ENCODE measurements at regions not wholly inside any gene's neighbourhood (a gene's known extent, or its start where the extent isn't known, plus 50 kb on each side); places are given as distances from the start of the nearest gene placed in this dataset.
"Not testable (repeated sequence)": the region's sequence is repeated elsewhere in the genome, so short reads cannot be mapped to it uniquely, and the experiment has no call there.

GRCh38 chr6:28657769-28658465, 132.2 kb downstream of the GPX5 start:
- DNase-seq (ENCODE audit: low spot score), result peak; percentile 69
- FAIRE-seq, result no peak

GRCh38 chr6:28658475-28659249, 133.0 kb downstream of the GPX5 start:
- peak; percentile 19 for DNase-seq (ENCODE audit: low spot score)
- FAIRE-seq, result no peak

GRCh38 chr6:28659250-28659566, 133.5 kb downstream of the GPX5 start:
- no peak for FAIRE-seq
- DNase-seq (ENCODE audit: low spot score), result no peak

GRCh38 chr6:28661097-28661713, 135.5 kb downstream of the GPX5 start:
- FAIRE-seq (no peak), DNase-seq (ENCODE audit: low spot score) (no peak)

GRCh38 chr6:28664870-28665396, 139.3 kb downstream of the GPX5 start:
- no peak for FAIRE-seq
- DNase-seq (ENCODE audit: low spot score), result no peak

- FAIRE-seq (no peak), DNase-seq (ENCODE audit: low spot score) (no peak)
Measured at GRCh38 chr6:28673417-28673786, 147.7 kb downstream of the GPX5 start.

GRCh38 chr6:28673787-28674671, 148.3 kb downstream of the GPX5 start:
- DNase-seq (ENCODE audit: low spot score) (peak; percentile 66), FAIRE-seq (no peak)

- FAIRE-seq, result no peak
- no peak for DNase-seq (ENCODE audit: low spot score)
Measured at GRCh38 chr6:28675600-28675999, 149.9 kb downstream of the GPX5 start.

- FAIRE-seq (no peak), DNase-seq (ENCODE audit: low spot score) (no peak)
Measured at GRCh38 chr6:28682542-28682941, 156.9 kb downstream of the GPX5 start.

GRCh38 chr6:28682956-28683685, 157.4 kb downstream of the GPX5 start:
- not testable (repeated sequence) for DNase-seq (ENCODE audit: low spot score); FAIRE-seq

GRCh38 chr6:28683945-28684538, 158.4 kb downstream of the GPX5 start:
- FAIRE-seq, result no peak

GRCh38 chr6:28685960-28686359, 160.3 kb downstream of the GPX5 start:
- not testable (repeated sequence) for DNase-seq (ENCODE audit: low spot score); FAIRE-seq

More at GRCh38 chr6:28683945-28684538, 158.4 kb downstream of the GPX5 start:
- DNase-seq (ENCODE audit: low spot score), result peak; percentile 31

GRCh38 chr6:28686446-28687027, 160.9 kb downstream of the GPX5 start:
- DNase-seq (ENCODE audit: low spot score), result peak; percentile 31
- peak; percentile 55 for FAIRE-seq

GRCh38 chr6:28687309-28687981, 161.8 kb downstream of the GPX5 start:
- DNase-seq (ENCODE audit: low spot score); FAIRE-seq: not testable (repeated sequence)

GRCh38 chr6:28691991-28692390, 166.3 kb downstream of the GPX5 start:
- not testable (repeated sequence) for FAIRE-seq; DNase-seq (ENCODE audit: low spot score)

- no peak for FAIRE-seq
- no peak for DNase-seq (ENCODE audit: low spot score)
Measured at GRCh38 chr6:28693033-28693750, 167.5 kb downstream of the GPX5 start.

- no peak for DNase-seq (ENCODE audit: low spot score)
- FAIRE-seq, result no peak
Measured at GRCh38 chr6:28693751-28694443, 168.2 kb downstream of the GPX5 start.

- FAIRE-seq (no peak), DNase-seq (ENCODE audit: low spot score) (no peak)
Measured at GRCh38 chr6:28695715-28696114, 170.0 kb downstream of the GPX5 start.
